K562 (cell line): ENCODE measurements at regions not wholly inside any gene's neighbourhood (a gene's known extent, or its start where the extent isn't known, plus 50 kb on each side); places are given as distances from the start of the nearest gene placed in this dataset.

ENCODE experiments used
- HNRNPL ChIP-seq: fragments of 200-400 bp; formaldehyde crosslinking; IDR thresholded peaks from 2 replicates; pipeline ENCODE4 v1.6.1; 2017; ENCODE audit warnings: low read depth, mild to moderate bottlenecking, low read length
- MIER1 ChIP-seq: fragments of 450-650 bp; IDR thresholded peaks from 2 replicates; pipeline ENCODE4 v1.6.1; 2016; ENCODE audit warnings: antibody characterized with exemption, mild to moderate bottlenecking, low read depth
- POLR2AphosphoS5 ChIP-seq: IDR thresholded peaks from 2 replicates; pipeline ENCODE4 v1.6.1; 2011; ENCODE audit warnings: mild to moderate bottlenecking, low read depth, low read length, moderate library complexity; ENCODE audit not compliant: control insufficient read depth, insufficient read depth
- ZBTB33 ChIP-seq: sonication (generic); formaldehyde crosslinking; IDR thresholded peaks from 2 replicates; pipeline ENCODE4 v1.8.1; 2023; ENCODE audit warnings: mild to moderate bottlenecking, missing genetic modification reagents
- ZNF592 ChIP-seq: fragments of 450-650 bp; IDR thresholded peaks from 2 replicates; pipeline ENCODE4 v1.6.1; 2017; ENCODE audit warnings: antibody characterized with exemption, mild to moderate bottlenecking
- ZNF780A ChIP-seq: fragments of 250-450 bp; sonication (Bioruptor Pico); IDR thresholded peaks from 2 replicates; pipeline ENCODE4 v1.5.0; 2021; ENCODE audit warnings: mild to moderate bottlenecking

GRCh38 chr11:26134053-26134452 lies 197.9 kb upstream of the ANO3 start:
- TF ChIP-seq ZNF592, result no peak
- no peak for TF ChIP-seq MIER1
- no peak for TF ChIP-seq HNRNPL
- TF ChIP-seq ZBTB33 (CRISPR knock-in tag), result no peak
- no peak for TF ChIP-seq POLR2AphosphoS5
- TF ChIP-seq ZNF780A (CRISPR knock-in tag), result no peak
